ENCODE measurements at regions not wholly inside any gene's neighbourhood (a gene's known extent, or its start where the extent isn't known, plus 50 kb on each side); places are given as distances from the start of the nearest gene placed in this dataset.

GRCh38 chr9:94441796-94442195 lies 113.1 kb upstream of the PCAT7 start:
- DNase-seq = no peak
- H3K23ac ChIP-seq (ENCODE audit: low read length) = no peak overlapping the region
- no peak overlapping the region for H4K12ac ChIP-seq (ENCODE audit: low read depth, low read length)
- no peak overlapping the region for H2BK12ac ChIP-seq (ENCODE audit: low read length)
- no CpG with 5 or more reads among the region's 2 CpGs for WGBS (ENCODE audit: extremely low coverage, insufficient coverage, insufficient read length)
- H3K4me2 ChIP-seq (ENCODE audit: low read length) = no peak overlapping the region
- H3K27ac ChIP-seq (ENCODE audit: low read depth, low read length) = no peak overlapping the region
- H3K14ac ChIP-seq (ENCODE audit: low read length) = no peak overlapping the region
- H3K79me2 ChIP-seq (ENCODE audit: control insufficient read depth, insufficient read depth, low read length, poor library complexity) = no peaks in the 10 kb centered on the region
- no peaks in the 10 kb centered on the region for H3K27me3 ChIP-seq (ENCODE audit: insufficient read depth, low read length)
- no peak overlapping the region for H2AK5ac ChIP-seq (ENCODE audit: low read length)
- no peak overlapping the region for H3K4me3 ChIP-seq (ENCODE audit: low read depth, low read length)
- no peak overlapping the region for H3K9ac ChIP-seq (ENCODE audit: low read length)
- H3K36me3 ChIP-seq (ENCODE audit: control insufficient read depth in 1 of 2, insufficient read depth in 2 of 2, low read length in 2 of 2) = peaks cover 2 to 6% of the 10 kb centered on the region in 2 experiments
- no peak overlapping the region for H2BK5ac ChIP-seq (ENCODE audit: low read depth, low read length, poor library complexity)
- no peak overlapping the region for H2BK120ac ChIP-seq (ENCODE audit: insufficient read depth, low read length, poor library complexity)
- H3K4ac ChIP-seq (ENCODE audit: low read depth, low read length) = no peak overlapping the region
- H3K9me3 ChIP-seq (ENCODE audit: insufficient read depth, low read depth, low read length) = no peaks in the 10 kb centered on the region
- no peak overlapping the region for H3K18ac ChIP-seq (ENCODE audit: low read length)
- H2AFZ ChIP-seq (ENCODE audit: insufficient read depth, low read length, poor library complexity) = no peak overlapping the region
- H3K4me1 ChIP-seq (ENCODE audit: control insufficient read depth in 1 of 2, insufficient read depth in 2 of 2, low read length in 2 of 2) = peaks cover 3% of the 10 kb centered on the region in 2 experiments
- no peak overlapping the region for H4K91ac ChIP-seq (ENCODE audit: low read depth, low read length)
- no peaks in the 10 kb centered on the region for H3K79me1 ChIP-seq (ENCODE audit: low read length)
- no peak overlapping the region for H4K8ac ChIP-seq (ENCODE audit: low read depth, low read length)

DNA sequence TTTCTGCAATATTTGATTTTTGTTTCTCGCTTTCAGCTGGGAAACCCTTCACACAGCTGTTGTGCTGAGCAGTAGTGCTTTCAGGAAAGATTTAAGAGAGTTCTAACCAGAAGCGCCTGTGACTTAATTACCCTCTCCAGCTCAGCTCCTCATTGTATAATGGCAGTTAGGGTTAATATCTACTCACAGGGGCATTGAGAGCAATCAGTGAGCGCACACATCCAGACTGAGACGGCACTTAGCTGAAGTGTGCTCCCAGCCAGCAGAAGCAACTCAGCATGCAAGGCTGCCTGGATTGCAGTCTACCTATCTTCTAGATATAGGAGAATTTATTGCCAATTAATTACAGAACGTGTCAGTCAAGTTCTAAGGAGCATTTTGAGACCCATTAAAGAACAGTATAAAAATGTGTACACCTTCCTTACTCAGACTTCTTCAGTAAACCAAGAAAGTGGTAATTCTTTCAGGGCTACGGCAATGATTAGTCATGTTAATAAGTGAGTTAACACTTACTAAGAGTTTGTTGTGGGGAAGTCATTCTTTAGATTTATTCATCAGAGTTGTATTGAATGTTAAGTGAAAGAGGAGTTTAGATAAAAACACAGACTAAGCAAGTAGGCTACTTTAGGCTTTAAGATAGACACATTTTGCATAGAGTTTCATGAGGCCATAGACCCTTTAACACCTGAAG lies 111.7 kb upstream of the PCAT7 start:
- no peak overlapping the region for H4K8ac ChIP-seq (ENCODE audit: low read depth, low read length)
- H2AK5ac ChIP-seq (ENCODE audit: low read length) = no peak overlapping the region
- H3K36me3 ChIP-seq (ENCODE audit: control insufficient read depth in 1 of 2, insufficient read depth in 2 of 2, low read length in 2 of 2) = peaks cover 2 to 6% of the 10 kb centered on the region in 2 experiments
- no peak overlapping the region for H4K91ac ChIP-seq (ENCODE audit: low read depth, low read length)
- H2AFZ ChIP-seq (ENCODE audit: insufficient read depth, low read length, poor library complexity) = no peak overlapping the region
- peaks cover 3% of the 10 kb centered on the region in 2 experiments for H3K4me1 ChIP-seq (ENCODE audit: control insufficient read depth in 1 of 2, insufficient read depth in 2 of 2, low read length in 2 of 2)
- no peaks in the 10 kb centered on the region for H3K27me3 ChIP-seq (ENCODE audit: insufficient read depth, low read length)
- H3K79me1 ChIP-seq (ENCODE audit: low read length) = no peaks in the 10 kb centered on the region
- H3K9me3 ChIP-seq (ENCODE audit: insufficient read depth, low read depth, low read length) = no peaks in the 10 kb centered on the region
- no peak for DNase-seq
- no peak overlapping the region for H3K4ac ChIP-seq (ENCODE audit: low read depth, low read length)
- no CpG with 5 or more reads among the region's 6 CpGs for WGBS (ENCODE audit: extremely low coverage, insufficient coverage, insufficient read length)
- H2BK120ac ChIP-seq (ENCODE audit: insufficient read depth, low read length, poor library complexity) = no peak overlapping the region
- no peaks in the 10 kb centered on the region for H3K79me2 ChIP-seq (ENCODE audit: control insufficient read depth, insufficient read depth, low read length, poor library complexity)
- no peak overlapping the region for H3K14ac ChIP-seq (ENCODE audit: low read length)
- H3K4me2 ChIP-seq (ENCODE audit: low read length) = no peak overlapping the region
- H3K27ac ChIP-seq (ENCODE audit: low read depth, low read length) = no peak overlapping the region
- no peak overlapping the region for H3K18ac ChIP-seq (ENCODE audit: low read length)
- H3K9ac ChIP-seq (ENCODE audit: low read length) = no peak overlapping the region
- no peak overlapping the region for H3K4me3 ChIP-seq (ENCODE audit: low read depth, low read length)
- H3K23ac ChIP-seq (ENCODE audit: low read length) = no peak overlapping the region
- H2BK12ac ChIP-seq (ENCODE audit: low read length) = no peak overlapping the region
- H2BK5ac ChIP-seq (ENCODE audit: low read depth, low read length, poor library complexity) = no peak overlapping the region
- H4K12ac ChIP-seq (ENCODE audit: low read depth, low read length) = no peak overlapping the region

- no peak overlapping the region for H4K8ac ChIP-seq (ENCODE audit: low read depth, low read length)
- WGBS (ENCODE audit: extremely low coverage, insufficient coverage, insufficient read length) = no CpG with 5 or more reads among the region's 2 CpGs
- H2BK5ac ChIP-seq (ENCODE audit: low read depth, low read length, poor library complexity) = no peak overlapping the region
- no peak overlapping the region for H3K4me2 ChIP-seq (ENCODE audit: low read length)
- peaks cover 0 to 6% of the 10 kb centered on the region in 2 experiments for H3K36me3 ChIP-seq (ENCODE audit: control insufficient read depth in 1 of 2, insufficient read depth in 2 of 2, low read length in 2 of 2)
- H3K4me3 ChIP-seq (ENCODE audit: low read depth, low read length) = no peak overlapping the region
- H4K91ac ChIP-seq (ENCODE audit: low read depth, low read length) = no peak overlapping the region
- H3K9me3 ChIP-seq (ENCODE audit: insufficient read depth, low read depth, low read length) = no peaks in the 10 kb centered on the region
- no peak overlapping the region for H2AK5ac ChIP-seq (ENCODE audit: low read length)
- H3K27ac ChIP-seq (ENCODE audit: low read depth, low read length) = no peak overlapping the region
- H2AFZ ChIP-seq (ENCODE audit: insufficient read depth, low read length, poor library complexity) = no peak overlapping the region
- DNase-seq = no peak
- no peak overlapping the region for H3K18ac ChIP-seq (ENCODE audit: low read length)
- no peaks in the 10 kb centered on the region for H3K27me3 ChIP-seq (ENCODE audit: insufficient read depth, low read length)
- no peak overlapping the region for H2BK12ac ChIP-seq (ENCODE audit: low read length)
- H2BK120ac ChIP-seq (ENCODE audit: insufficient read depth, low read length, poor library complexity) = no peak overlapping the region
- no peak overlapping the region for H3K4ac ChIP-seq (ENCODE audit: low read depth, low read length)
- H3K79me1 ChIP-seq (ENCODE audit: low read length) = no peaks in the 10 kb centered on the region
- H3K14ac ChIP-seq (ENCODE audit: low read length) = no peak overlapping the region
- H3K4me1 ChIP-seq (ENCODE audit: control insufficient read depth in 1 of 2, insufficient read depth in 2 of 2, low read length in 2 of 2) = peaks cover 3% of the 10 kb centered on the region in 2 experiments
- no peak overlapping the region for H3K23ac ChIP-seq (ENCODE audit: low read length)
- H3K79me2 ChIP-seq (ENCODE audit: control insufficient read depth, insufficient read depth, low read length, poor library complexity) = no peaks in the 10 kb centered on the region
- no peak overlapping the region for H3K9ac ChIP-seq (ENCODE audit: low read length)
- H4K12ac ChIP-seq (ENCODE audit: low read depth, low read length) = no peak overlapping the region
Measured at GRCh38 chr9:94445863-94446262, 109.0 kb upstream of the PCAT7 start.

DNA sequence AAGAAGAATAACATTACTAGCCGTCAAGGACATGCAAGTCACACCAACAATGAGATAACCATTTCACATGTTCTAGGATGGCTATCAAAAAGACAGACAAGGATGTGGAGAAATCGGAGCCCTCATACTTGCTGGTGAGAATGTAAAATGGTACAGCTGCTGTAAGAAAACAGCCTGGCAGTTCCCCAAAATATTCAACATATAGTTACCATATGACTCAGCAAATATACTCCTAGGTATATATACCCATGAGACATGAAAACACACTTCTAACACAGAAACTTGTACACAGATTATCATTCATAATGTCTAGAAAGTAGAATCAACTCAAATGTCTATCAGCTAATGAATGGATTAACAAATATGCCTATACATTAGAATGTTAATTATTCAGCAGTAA lies 105.4 kb upstream of the PCAT7 start:
- no peak overlapping the region for H3K4me2 ChIP-seq (ENCODE audit: low read length)
- H2BK12ac ChIP-seq (ENCODE audit: low read length) = no peak overlapping the region
- H3K18ac ChIP-seq (ENCODE audit: low read length) = no peak overlapping the region
- no peak overlapping the region for H4K12ac ChIP-seq (ENCODE audit: low read depth, low read length)
- no peak overlapping the region for H4K91ac ChIP-seq (ENCODE audit: low read depth, low read length)
- no peak for DNase-seq
- no peak overlapping the region for H3K14ac ChIP-seq (ENCODE audit: low read length)
- no peaks in the 10 kb centered on the region for H3K27me3 ChIP-seq (ENCODE audit: insufficient read depth, low read length)
- no peak overlapping the region for H4K8ac ChIP-seq (ENCODE audit: low read depth, low read length)
- no peaks in the 10 kb centered on the region for H3K79me1 ChIP-seq (ENCODE audit: low read length)
- no peak overlapping the region for H2AK5ac ChIP-seq (ENCODE audit: low read length)
- no peak overlapping the region for H3K9ac ChIP-seq (ENCODE audit: low read length)
- no peak overlapping the region for H2BK5ac ChIP-seq (ENCODE audit: low read depth, low read length, poor library complexity)
- WGBS (ENCODE audit: extremely low coverage, insufficient coverage, insufficient read length) = no CpG with 5 or more reads among the region's 2 CpGs
- peaks cover 0 to 3% of the 10 kb centered on the region in 2 experiments for H3K4me1 ChIP-seq (ENCODE audit: control insufficient read depth in 1 of 2, insufficient read depth in 2 of 2, low read length in 2 of 2)
- H2AFZ ChIP-seq (ENCODE audit: insufficient read depth, low read length, poor library complexity) = no peak overlapping the region
- H2BK120ac ChIP-seq (ENCODE audit: insufficient read depth, low read length, poor library complexity) = no peak overlapping the region
- peaks cover 8 to 9% of the 10 kb centered on the region in 2 experiments for H3K36me3 ChIP-seq (ENCODE audit: control insufficient read depth in 1 of 2, insufficient read depth in 2 of 2, low read length in 2 of 2)
- H3K9me3 ChIP-seq (ENCODE audit: insufficient read depth, low read depth, low read length) = no peaks in the 10 kb centered on the region
- no peak overlapping the region for H3K4ac ChIP-seq (ENCODE audit: low read depth, low read length)
- H3K4me3 ChIP-seq (ENCODE audit: low read depth, low read length) = no peak overlapping the region
- H3K27ac ChIP-seq (ENCODE audit: low read depth, low read length) = no peak overlapping the region
- no peak overlapping the region for H3K23ac ChIP-seq (ENCODE audit: low read length)
- no peaks in the 10 kb centered on the region for H3K79me2 ChIP-seq (ENCODE audit: control insufficient read depth, insufficient read depth, low read length, poor library complexity)
